ENCODE measurements at regions not wholly inside any gene's neighbourhood (a gene's known extent, or its start where the extent isn't known, plus 50 kb on each side); places are given as distances from the start of the nearest gene placed in this dataset.

- no peak for DNase-seq
- H2AFZ ChIP-seq (ENCODE audit: low read length), result no peak overlapping the region
- H3K27ac ChIP-seq (ENCODE audit: low read length), result no peak overlapping the region
- TF ChIP-seq CTCF (IDR thresholded peaks at IDR 0.05; ENCODE audit: low read length), result no peak
- H3K4me3 ChIP-seq (ENCODE audit: low read length), result no peak overlapping the region
- H3K9ac ChIP-seq (ENCODE audit: low read length), result no peak overlapping the region
- H3K9me2 ChIP-seq (replicated peaks; ENCODE audit: insufficient read depth, low read length), result no peaks in the 10 kb centered on the region
- H3K4me2 ChIP-seq (ENCODE audit: low read depth, low read length), result no peak overlapping the region
- H4K20me1 ChIP-seq (ENCODE audit: insufficient read depth, low read length), result no peaks in the 10 kb centered on the region
- no peaks in the 10 kb centered on the region for H3K9me3 ChIP-seq (replicated peaks; ENCODE audit: insufficient read depth, low read length)
- H3K36me3 ChIP-seq (replicated peaks; ENCODE audit: insufficient read depth, low read length), result no peaks in the 10 kb centered on the region
- no peaks in the 10 kb centered on the region for H3K27me3 ChIP-seq (replicated peaks; ENCODE audit: insufficient read depth, low read length)
- no peaks in the 10 kb centered on the region for H3F3A ChIP-seq (ENCODE audit: insufficient read depth, low read length)
- peaks cover 4% of the 10 kb centered on the region; the same call in 1 of the 2 replicates for H3K4me1 ChIP-seq (ENCODE audit: low read length)
- H3K79me2 ChIP-seq (ENCODE audit: low read length), result no peaks in the 10 kb centered on the region
Observed at GRCh38 chr1:189983166-189983890, 494.3 kb downstream of the BRINP3 start.

- Histone ChIP-seq H3F3A (ENCODE audit: insufficient read depth, low read length) (no peaks in the 10 kb centered on the region), H3K9ac (ENCODE audit: low read length) (no peak overlapping the region), H3K9me2 (replicated peaks; ENCODE audit: insufficient read depth, low read length) (no peaks in the 10 kb centered on the region), H3K27me3 (replicated peaks; ENCODE audit: insufficient read depth, low read length) (no peaks in the 10 kb centered on the region), H3K36me3 (replicated peaks; ENCODE audit: insufficient read depth, low read length) (no peaks in the 10 kb centered on the region), H3K4me1 (ENCODE audit: low read length) (peaks cover 4% of the 10 kb centered on the region; the same call in 1 of the 2 replicates), H3K9me3 (replicated peaks; ENCODE audit: insufficient read depth, low read length) (no peaks in the 10 kb centered on the region), H3K79me2 (ENCODE audit: low read length) (no peaks in the 10 kb centered on the region), H3K4me3 (ENCODE audit: low read length) (no peak overlapping the region), H3K4me2 (ENCODE audit: low read depth, low read length) (no peak overlapping the region), H2AFZ (ENCODE audit: low read length) (no peak overlapping the region), H3K27ac (ENCODE audit: low read length) (no peak overlapping the region), H4K20me1 (ENCODE audit: insufficient read depth, low read length) (no peaks in the 10 kb centered on the region)
- TF ChIP-seq CTCF (IDR thresholded peaks at IDR 0.05; ENCODE audit: low read length) (no peak), EZH2phosphoT487 (IDR thresholded peaks at IDR 0.05; ENCODE audit: low read length) (no peak), EZH2 (optimal IDR thresholded peaks at IDR 0.05; ENCODE audit: low read depth, low read length) (no peak)
- no peak for DNase-seq
Observed at GRCh38 chr1:189986516-189986915, 491.1 kb downstream of the BRINP3 start.

- Histone ChIP-seq H2AFZ (ENCODE audit: low read length) (no peak overlapping the region), H3K4me3 (ENCODE audit: low read length) (no peak overlapping the region), H3K9ac (ENCODE audit: low read length) (no peak overlapping the region), H3K27ac (ENCODE audit: low read length) (no peak overlapping the region), H3F3A (ENCODE audit: insufficient read depth, low read length) (no peaks in the 10 kb centered on the region), H3K9me2 (replicated peaks; ENCODE audit: insufficient read depth, low read length) (no peaks in the 10 kb centered on the region), H3K4me2 (ENCODE audit: low read depth, low read length) (0 out of 2 replicates have a peak overlapping the region, but pooled peaks have one; percentile 15), H3K27me3 (replicated peaks; ENCODE audit: insufficient read depth, low read length) (no peaks in the 10 kb centered on the region), H3K9me3 (replicated peaks; ENCODE audit: insufficient read depth, low read length) (no peaks in the 10 kb centered on the region), H3K36me3 (replicated peaks; ENCODE audit: insufficient read depth, low read length) (no peaks in the 10 kb centered on the region), H3K79me2 (ENCODE audit: low read length) (no peaks in the 10 kb centered on the region), H4K20me1 (ENCODE audit: insufficient read depth, low read length) (no peaks in the 10 kb centered on the region), H3K4me1 (ENCODE audit: low read length) (peaks cover 4% of the 10 kb centered on the region; the same call in 1 of the 2 replicates)
- TF ChIP-seq EZH2 (optimal IDR thresholded peaks at IDR 0.05; ENCODE audit: low read depth, low read length), result no peak
- no peak for TF ChIP-seq CTCF (IDR thresholded peaks at IDR 0.05; ENCODE audit: low read length)
- no peak for TF ChIP-seq EZH2phosphoT487 (IDR thresholded peaks at IDR 0.05; ENCODE audit: low read length)
- no peak for DNase-seq
Observed at GRCh38 chr1:189987509-189987908, 490.2 kb downstream of the BRINP3 start.

Measured in MM.1S (cell line).